HEK293 (cell line): ENCODE measurements at regions not wholly inside any gene's neighbourhood (a gene's known extent, or its start where the extent isn't known, plus 50 kb on each side); places are given as distances from the start of the nearest gene placed in this dataset.

Experiments used
- CTCF ChIP-seq: fragments of 450-650 bp; formaldehyde crosslinking; IDR thresholded peaks from 2 replicates; pipeline ENCODE4 v1.5.1; 2016; ENCODE audit warnings: missing biosample characterization, missing genetic modification characterization
- PRDM6 ChIP-seq: fragments of 450-650 bp; formaldehyde crosslinking; IDR thresholded peaks from 2 replicates; pipeline ENCODE4 v1.5.1; 2017; ENCODE audit warnings: missing biosample characterization, missing genetic modification characterization
- SETDB1 ChIP-seq: IDR thresholded peaks from one replicate; pipeline ENCODE4 v1.6.1; 2017; ENCODE audit warnings: mild to moderate bottlenecking, low read length, moderate library complexity, mixed read lengths; ENCODE audit not compliant: insufficient read length
- ZIC2 ChIP-seq: fragments of 450-650 bp; formaldehyde crosslinking; IDR thresholded peaks from 2 replicates; pipeline ENCODE4 v1.5.1; 2016; ENCODE audit warnings: missing biosample characterization, missing genetic modification characterization
- ZNF140 ChIP-seq: fragments of 450-650 bp; formaldehyde crosslinking; IDR thresholded peaks from 2 replicates; pipeline ENCODE4 v1.5.1; 2016; ENCODE audit warnings: missing biosample characterization, missing genetic modification characterization
- ZNF747 ChIP-seq: fragments of 450-650 bp; formaldehyde crosslinking; IDR thresholded peaks from 2 replicates; pipeline ENCODE4 v1.5.1; 2016; ENCODE audit warnings: missing biosample characterization, missing genetic modification characterization

- TF ChIP-seq CTCF (tag by site-specific recombination) (no peak), ZNF747 (tag by site-specific recombination) (no peak), ZIC2 (no peak), ZNF140 (tag by site-specific recombination) (no peak), SETDB1 (no peak), PRDM6 (tag by site-specific recombination) (no peak)
Observed at GRCh38 chr9:110148384-110148783, 59.6 kb downstream of the C9orf152 start.
